ENCODE measurements at regions not wholly inside any gene's neighbourhood (a gene's known extent, or its start where the extent isn't known, plus 50 kb on each side); places are given as distances from the start of the nearest gene placed in this dataset.

- Mint-ChIP-seq H3K36me3 (ENCODE audit: insufficient read depth) (no peaks in the 10 kb centered on the region), H3K4me3 (ENCODE audit: low read depth) (no peak overlapping the region), H3K27ac (no peak overlapping the region), H3K9me3 (ENCODE audit: low read depth) (peaks cover 10% of the 10 kb centered on the region), H3K4me1 (ENCODE audit: low read depth) (no peaks in the 10 kb centered on the region), H3K27me3 (no peaks in the 10 kb centered on the region)
- TF ChIP-seq CTCF (IDR thresholded peaks at IDR 0.05; ENCODE audit: unreplicated experiment) = no peak
- no peak for DNase-seq (ENCODE audit: low spot score, unreplicated experiment)
Observed at GRCh38 chrX:723781-724180, 93.2 kb downstream of the SHOX start.

DNA sequence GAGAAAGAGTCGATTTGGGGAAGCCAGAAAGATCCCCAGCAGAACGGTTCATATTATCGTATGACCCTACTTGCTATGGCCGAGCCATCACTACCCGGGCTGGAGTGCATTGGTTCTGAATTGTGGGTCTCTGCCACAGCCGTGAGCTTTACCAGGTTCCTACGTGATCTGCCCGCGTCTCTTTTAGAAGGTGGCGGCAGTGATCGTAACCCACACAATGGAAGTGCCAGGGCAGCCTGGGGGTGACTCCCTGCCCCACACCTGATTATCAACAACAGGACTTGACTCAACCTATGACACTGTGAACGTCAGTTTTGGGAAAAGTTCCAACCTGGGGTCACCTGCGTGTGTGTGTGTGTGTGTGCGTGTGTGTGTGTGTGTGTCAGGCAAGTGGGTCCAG is 90.8 kb downstream of the SHOX start:
- Mint-ChIP-seq H3K27ac (no peak overlapping the region), H3K4me1 (ENCODE audit: low read depth) (no peaks in the 10 kb centered on the region), H3K27me3 (no peaks in the 10 kb centered on the region), H3K4me3 (ENCODE audit: low read depth) (no peak overlapping the region), H3K9me3 (ENCODE audit: low read depth) (peaks cover 13% of the 10 kb centered on the region), H3K36me3 (ENCODE audit: insufficient read depth) (no peaks in the 10 kb centered on the region)
- TF ChIP-seq CTCF (IDR thresholded peaks at IDR 0.05; ENCODE audit: unreplicated experiment) = no peak
- no peak for DNase-seq (ENCODE audit: low spot score, unreplicated experiment)

DNA sequence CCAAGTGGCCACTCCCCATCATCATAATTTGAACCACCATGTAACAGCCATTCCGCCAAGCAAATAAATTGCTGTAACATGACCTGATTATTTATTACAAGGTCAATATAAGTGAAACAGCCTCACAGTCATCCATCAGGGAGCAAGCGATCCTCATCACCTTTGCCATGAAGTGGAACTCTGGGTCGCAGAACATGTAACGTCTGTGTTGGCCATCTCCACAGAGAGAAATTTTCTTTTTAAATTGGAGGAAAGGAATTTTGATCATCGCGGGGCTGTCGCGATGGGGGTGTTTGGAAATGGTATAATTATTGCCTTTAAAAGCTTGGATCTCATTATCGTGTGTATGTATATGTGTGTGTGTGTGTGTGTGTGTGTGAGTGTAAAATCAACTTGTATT is 90.2 kb downstream of the SHOX start:
- Mint-ChIP-seq H3K9me3 (ENCODE audit: low read depth) (peaks cover 13% of the 10 kb centered on the region), H3K27ac (no peak overlapping the region), H3K36me3 (ENCODE audit: insufficient read depth) (no peaks in the 10 kb centered on the region), H3K4me1 (ENCODE audit: low read depth) (no peaks in the 10 kb centered on the region), H3K4me3 (ENCODE audit: low read depth) (no peak overlapping the region), H3K27me3 (peaks cover 4% of the 10 kb centered on the region)
- no peak for DNase-seq (ENCODE audit: low spot score, unreplicated experiment)
- TF ChIP-seq CTCF (IDR thresholded peaks at IDR 0.05; ENCODE audit: unreplicated experiment) = no peak

- Mint-ChIP-seq H3K4me3 (ENCODE audit: low read depth) (no peak overlapping the region), H3K27me3 (peaks cover 8% of the 10 kb centered on the region), H3K27ac (no peak overlapping the region), H3K36me3 (ENCODE audit: insufficient read depth) (no peaks in the 10 kb centered on the region), H3K9me3 (ENCODE audit: low read depth) (peaks cover 11% of the 10 kb centered on the region), H3K4me1 (ENCODE audit: low read depth) (no peaks in the 10 kb centered on the region)
- DNase-seq (ENCODE audit: low spot score, unreplicated experiment) = no peak
- TF ChIP-seq CTCF (IDR thresholded peaks at IDR 0.05; ENCODE audit: unreplicated experiment) = no peak
Observed at GRCh38 chrX:720250-720649, 89.7 kb downstream of the SHOX start.

GRCh38 chrX:716136-716535 is 85.5 kb downstream of the SHOX start:
- no peak overlapping the region for H3K27ac Mint-ChIP-seq
- peaks cover 2% of the 10 kb centered on the region for H3K4me1 Mint-ChIP-seq (ENCODE audit: low read depth)
- TF ChIP-seq CTCF (IDR thresholded peaks at IDR 0.05; ENCODE audit: unreplicated experiment) = no peak
- H3K36me3 Mint-ChIP-seq (ENCODE audit: insufficient read depth) = no peaks in the 10 kb centered on the region
- DNase-seq (ENCODE audit: low spot score, unreplicated experiment) = no peak
- peaks cover 13% of the 10 kb centered on the region for H3K27me3 Mint-ChIP-seq
- H3K9me3 Mint-ChIP-seq (ENCODE audit: low read depth) = peaks cover 12% of the 10 kb centered on the region
- no peak overlapping the region for H3K4me3 Mint-ChIP-seq (ENCODE audit: low read depth)
